ENCODE measurements at regions not wholly inside any gene's neighbourhood (a gene's known extent, or its start where the extent isn't known, plus 50 kb on each side); places are given as distances from the start of the nearest gene placed in this dataset.

GRCh38 chr22:49676783-49677494 lies 150.7 kb downstream of the BRD1 start:
- no peaks in the 10 kb centered on the region for H3K4me1 Mint-ChIP-seq
- no peak for TF ChIP-seq CTCF (IDR thresholded peaks at IDR 0.05)
- DNase-seq, result no peak
- no peak for ATAC-seq
- no peaks in the 10 kb centered on the region for H3K36me3 Mint-ChIP-seq
- H3K27ac Mint-ChIP-seq, result no peak overlapping the region
- H3K4me1 ChIP-seq (ENCODE audit: control insufficient read depth, insufficient read depth, low read length), result peaks cover under 1% of the 10 kb centered on the region
- H3K27me3 ChIP-seq (ENCODE audit: control insufficient read depth, insufficient read depth, low read length), result peaks cover 3% of the 10 kb centered on the region
- H3K4me3 ChIP-seq (ENCODE audit: low read length), result no peak overlapping the region
- WGBS (ENCODE audit: insufficient coverage), result 79% methylated on average over 9 of the region's 9 CpGs
- no peak overlapping the region for H3K27ac ChIP-seq (ENCODE audit: low read length)
- peaks cover 35% of the 10 kb centered on the region in 2 donors for H3K27me3 Mint-ChIP-seq (ENCODE audit: low read depth in 2 of 2)
- intact Hi-C loops (cut with micrococcal nuclease), result no loop called here
- H3K9me3 ChIP-seq (ENCODE audit: control insufficient read depth, insufficient read depth, low read length), result no peaks in the 10 kb centered on the region
- no peak overlapping the region for H3K4me3 Mint-ChIP-seq
- no peaks in the 10 kb centered on the region for H3K9me3 Mint-ChIP-seq
- no peaks in the 10 kb centered on the region for H3K36me3 ChIP-seq (ENCODE audit: control insufficient read depth, insufficient read depth, low read length)

- H3K9me3 ChIP-seq (ENCODE audit: control insufficient read depth, insufficient read depth, low read length), result no peaks in the 10 kb centered on the region
- DNase-seq, result no peak
- peaks cover 42% of the 10 kb centered on the region in 2 donors for H3K27me3 Mint-ChIP-seq (ENCODE audit: low read depth in 2 of 2)
- no peaks in the 10 kb centered on the region for H3K9me3 Mint-ChIP-seq
- TF ChIP-seq CTCF (IDR thresholded peaks at IDR 0.05), result no peak
- no peak overlapping the region for H3K27ac Mint-ChIP-seq
- H3K27ac ChIP-seq (ENCODE audit: low read length), result no peak overlapping the region
- no peaks in the 10 kb centered on the region for H3K36me3 ChIP-seq (ENCODE audit: control insufficient read depth, insufficient read depth, low read length)
- intact Hi-C loops (cut with micrococcal nuclease), result no loop called here
- H3K4me3 ChIP-seq (ENCODE audit: low read length), result no peak overlapping the region
- peaks cover 10% of the 10 kb centered on the region for H3K27me3 ChIP-seq (ENCODE audit: control insufficient read depth, insufficient read depth, low read length)
- 93% methylated on average over 5 of the region's 5 CpGs for WGBS (ENCODE audit: insufficient coverage)
- peaks cover 7% of the 10 kb centered on the region for H3K4me1 ChIP-seq (ENCODE audit: control insufficient read depth, insufficient read depth, low read length)
- no peak for ATAC-seq
- no peaks in the 10 kb centered on the region for H3K36me3 Mint-ChIP-seq
- no peak overlapping the region for H3K4me3 Mint-ChIP-seq
- peaks cover 6% of the 10 kb centered on the region in 2 donors for H3K4me1 Mint-ChIP-seq
These were observed 151.4 kb downstream of the BRD1 start for GRCh38 chr22:49676230-49676629.

- WGBS (ENCODE audit: insufficient coverage), result 92% methylated on average over 11 of the region's 12 CpGs
- intact Hi-C loops (cut with micrococcal nuclease), result no loop called here
- no peak for TF ChIP-seq CTCF (IDR thresholded peaks at IDR 0.05)
These were observed 153.1 kb downstream of the BRD1 start for GRCh38 chr22:49674479-49675050.

More at GRCh38 chr22:49674479-49675050, 153.1 kb downstream of the BRD1 start:
- H3K27me3 Mint-ChIP-seq (ENCODE audit: low read depth in 2 of 2), result peaks cover 39 to 42% of the 10 kb centered on the region in 2 donors
- H3K27ac Mint-ChIP-seq, result no peak overlapping the region
- no peak for ATAC-seq
- H3K9me3 Mint-ChIP-seq, result no peaks in the 10 kb centered on the region
- DNase-seq, result no peak
- no peaks in the 10 kb centered on the region for H3K36me3 Mint-ChIP-seq
- H3K4me3 Mint-ChIP-seq, result no peak overlapping the region
- Histone ChIP-seq H3K27ac (ENCODE audit: low read length) (no peak overlapping the region), H3K4me1 (ENCODE audit: control insufficient read depth, insufficient read depth, low read length) (peaks cover 15% of the 10 kb centered on the region), H3K4me3 (ENCODE audit: low read length) (no peak overlapping the region), H3K9me3 (ENCODE audit: control insufficient read depth, insufficient read depth, low read length) (no peaks in the 10 kb centered on the region), H3K27me3 (ENCODE audit: control insufficient read depth, insufficient read depth, low read length) (peaks cover 14% of the 10 kb centered on the region), H3K36me3 (ENCODE audit: control insufficient read depth, insufficient read depth, low read length) (no peaks in the 10 kb centered on the region)
- peaks cover 9 to 12% of the 10 kb centered on the region in 2 donors for H3K4me1 Mint-ChIP-seq
